Panc1 (cell line): ENCODE measurements at regions not wholly inside any gene's neighbourhood (a gene's known extent, or its start where the extent isn't known, plus 50 kb on each side); places are given as distances from the start of the nearest gene placed in this dataset.

Experiments
- SIN3A ChIP-seq: IDR thresholded peaks from 2 replicates; pipeline ENCODE4 v1.6.1; 2012; ENCODE audit warnings: low read depth, mild to moderate bottlenecking, low read length, moderate library complexity, borderline replicate concordance; ENCODE audit not compliant: insufficient read depth
- TF ChIP-seq, protein P1 (sequence below): fragments of 450-650 bp; IDR thresholded peaks from 2 replicates; pipeline ENCODE4 v1.5.1; 2017; ENCODE audit warnings: mild to moderate bottlenecking
- TF ChIP-seq, protein P2 (sequence below), 2 experiments: IDR thresholded peaks; 2 replicates each; pipeline ENCODE4 v1.6.1; 2011 to 2012; ENCODE audit warnings: low read depth in 2 of 2, control low read depth in 1 of 2, low read length in 1 of 2, mild to moderate bottlenecking in 1 of 2, moderate library complexity in 1 of 2; ENCODE audit not compliant: insufficient read depth in 1 of 2

DNA sequence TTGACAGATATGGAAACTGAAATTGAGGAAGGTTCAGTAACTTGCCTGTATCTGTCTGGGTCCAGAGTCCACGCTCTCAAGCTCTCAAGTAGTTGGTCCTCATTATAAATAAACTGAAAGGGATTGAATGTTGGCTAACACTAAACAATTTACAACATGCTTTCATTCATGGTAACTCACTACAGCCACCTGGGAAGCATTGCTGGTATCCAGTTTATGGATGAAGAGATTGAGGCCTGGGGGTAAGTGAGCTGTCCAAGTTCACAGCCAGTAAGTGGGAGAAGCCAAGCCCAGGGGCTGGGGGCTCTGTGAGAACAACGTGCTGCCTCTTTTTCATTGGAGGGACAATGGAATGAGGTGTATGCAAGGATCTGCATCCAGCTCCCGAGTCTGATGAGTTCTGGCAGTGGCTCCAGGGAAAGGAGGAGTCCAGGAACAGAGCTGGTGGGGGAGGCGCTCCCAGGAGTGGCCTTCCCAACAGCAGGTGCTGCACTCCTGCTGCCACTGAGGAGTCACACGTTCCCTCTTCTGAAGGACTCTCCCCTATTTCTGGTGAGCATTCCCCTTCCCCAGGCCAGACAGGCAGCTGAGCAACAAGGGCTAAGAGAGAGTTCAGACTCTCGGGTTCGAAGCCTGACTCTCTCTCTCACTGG lies 175.8 kb downstream of the CSNK2A3 start:
- TF ChIP-seq, protein P1, sequence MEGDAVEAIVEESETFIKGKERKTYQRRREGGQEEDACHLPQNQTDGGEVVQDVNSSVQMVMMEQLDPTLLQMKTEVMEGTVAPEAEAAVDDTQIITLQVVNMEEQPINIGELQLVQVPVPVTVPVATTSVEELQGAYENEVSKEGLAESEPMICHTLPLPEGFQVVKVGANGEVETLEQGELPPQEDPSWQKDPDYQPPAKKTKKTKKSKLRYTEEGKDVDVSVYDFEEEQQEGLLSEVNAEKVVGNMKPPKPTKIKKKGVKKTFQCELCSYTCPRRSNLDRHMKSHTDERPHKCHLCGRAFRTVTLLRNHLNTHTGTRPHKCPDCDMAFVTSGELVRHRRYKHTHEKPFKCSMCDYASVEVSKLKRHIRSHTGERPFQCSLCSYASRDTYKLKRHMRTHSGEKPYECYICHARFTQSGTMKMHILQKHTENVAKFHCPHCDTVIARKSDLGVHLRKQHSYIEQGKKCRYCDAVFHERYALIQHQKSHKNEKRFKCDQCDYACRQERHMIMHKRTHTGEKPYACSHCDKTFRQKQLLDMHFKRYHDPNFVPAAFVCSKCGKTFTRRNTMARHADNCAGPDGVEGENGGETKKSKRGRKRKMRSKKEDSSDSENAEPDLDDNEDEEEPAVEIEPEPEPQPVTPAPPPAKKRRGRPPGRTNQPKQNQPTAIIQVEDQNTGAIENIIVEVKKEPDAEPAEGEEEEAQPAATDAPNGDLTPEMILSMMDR: no peak
- no peak for TF ChIP-seq SIN3A
- TF ChIP-seq, protein P2, sequence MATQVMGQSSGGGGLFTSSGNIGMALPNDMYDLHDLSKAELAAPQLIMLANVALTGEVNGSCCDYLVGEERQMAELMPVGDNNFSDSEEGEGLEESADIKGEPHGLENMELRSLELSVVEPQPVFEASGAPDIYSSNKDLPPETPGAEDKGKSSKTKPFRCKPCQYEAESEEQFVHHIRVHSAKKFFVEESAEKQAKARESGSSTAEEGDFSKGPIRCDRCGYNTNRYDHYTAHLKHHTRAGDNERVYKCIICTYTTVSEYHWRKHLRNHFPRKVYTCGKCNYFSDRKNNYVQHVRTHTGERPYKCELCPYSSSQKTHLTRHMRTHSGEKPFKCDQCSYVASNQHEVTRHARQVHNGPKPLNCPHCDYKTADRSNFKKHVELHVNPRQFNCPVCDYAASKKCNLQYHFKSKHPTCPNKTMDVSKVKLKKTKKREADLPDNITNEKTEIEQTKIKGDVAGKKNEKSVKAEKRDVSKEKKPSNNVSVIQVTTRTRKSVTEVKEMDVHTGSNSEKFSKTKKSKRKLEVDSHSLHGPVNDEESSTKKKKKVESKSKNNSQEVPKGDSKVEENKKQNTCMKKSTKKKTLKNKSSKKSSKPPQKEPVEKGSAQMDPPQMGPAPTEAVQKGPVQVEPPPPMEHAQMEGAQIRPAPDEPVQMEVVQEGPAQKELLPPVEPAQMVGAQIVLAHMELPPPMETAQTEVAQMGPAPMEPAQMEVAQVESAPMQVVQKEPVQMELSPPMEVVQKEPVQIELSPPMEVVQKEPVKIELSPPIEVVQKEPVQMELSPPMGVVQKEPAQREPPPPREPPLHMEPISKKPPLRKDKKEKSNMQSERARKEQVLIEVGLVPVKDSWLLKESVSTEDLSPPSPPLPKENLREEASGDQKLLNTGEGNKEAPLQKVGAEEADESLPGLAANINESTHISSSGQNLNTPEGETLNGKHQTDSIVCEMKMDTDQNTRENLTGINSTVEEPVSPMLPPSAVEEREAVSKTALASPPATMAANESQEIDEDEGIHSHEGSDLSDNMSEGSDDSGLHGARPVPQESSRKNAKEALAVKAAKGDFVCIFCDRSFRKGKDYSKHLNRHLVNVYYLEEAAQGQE (IDR thresholded peaks at IDR 0.05; ENCODE audit: insufficient read depth in 1 of 2, low read depth in 2 of 2, low read length in 1 of 2): no peak
